AG08396 (cell line): ENCODE measurements at regions not wholly inside any gene's neighbourhood (a gene's known extent, or its start where the extent isn't known, plus 50 kb on each side); places are given as distances from the start of the nearest gene placed in this dataset.
A peak's percentile ranks its signal among the peaks of the same experiment; 100 is the strongest.

Experiments used
- DNase-seq: peaks from one replicate; pipeline ENCODE4 v3.0.0; 2012; ENCODE audit warnings: low spot score, mixed read lengths

DNA sequence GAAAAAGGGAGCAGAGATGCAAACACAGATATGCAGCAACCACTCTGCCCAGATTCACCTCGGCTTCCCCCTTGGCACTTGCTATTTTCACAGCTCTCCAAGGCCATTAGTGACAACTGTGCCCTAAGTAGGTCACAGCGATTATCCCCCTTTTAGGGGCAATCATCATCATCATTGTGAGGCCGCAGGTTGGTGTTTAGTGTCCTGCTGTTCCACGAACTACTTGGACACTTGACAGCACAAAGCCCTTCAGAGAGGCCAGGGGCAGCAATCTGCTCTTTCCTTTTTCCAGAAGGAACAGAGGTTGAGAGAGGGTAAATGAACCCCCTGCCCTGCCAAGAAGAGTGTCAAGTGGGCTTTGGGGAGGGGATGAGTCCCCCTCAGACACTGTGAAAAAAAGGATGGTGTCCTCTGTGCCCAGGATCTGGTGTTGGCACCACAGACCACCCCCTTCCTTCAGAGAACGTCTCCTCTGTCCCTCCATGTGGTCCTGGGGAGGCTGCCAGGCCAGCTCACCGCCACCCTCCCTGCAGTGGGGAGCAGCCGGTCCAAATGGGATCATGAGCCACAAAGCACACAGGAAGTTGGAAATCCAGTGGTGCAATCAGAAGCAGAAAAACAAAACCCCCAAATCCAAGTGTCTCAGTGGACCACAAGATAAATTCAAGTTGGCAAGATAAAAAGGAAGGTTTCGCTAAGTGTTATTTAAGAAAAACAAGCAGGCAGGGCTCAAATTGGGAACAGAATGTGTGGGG, 78.4 kb upstream of the MED9 start:
- peak; percentile 58 for DNase-seq

DNA sequence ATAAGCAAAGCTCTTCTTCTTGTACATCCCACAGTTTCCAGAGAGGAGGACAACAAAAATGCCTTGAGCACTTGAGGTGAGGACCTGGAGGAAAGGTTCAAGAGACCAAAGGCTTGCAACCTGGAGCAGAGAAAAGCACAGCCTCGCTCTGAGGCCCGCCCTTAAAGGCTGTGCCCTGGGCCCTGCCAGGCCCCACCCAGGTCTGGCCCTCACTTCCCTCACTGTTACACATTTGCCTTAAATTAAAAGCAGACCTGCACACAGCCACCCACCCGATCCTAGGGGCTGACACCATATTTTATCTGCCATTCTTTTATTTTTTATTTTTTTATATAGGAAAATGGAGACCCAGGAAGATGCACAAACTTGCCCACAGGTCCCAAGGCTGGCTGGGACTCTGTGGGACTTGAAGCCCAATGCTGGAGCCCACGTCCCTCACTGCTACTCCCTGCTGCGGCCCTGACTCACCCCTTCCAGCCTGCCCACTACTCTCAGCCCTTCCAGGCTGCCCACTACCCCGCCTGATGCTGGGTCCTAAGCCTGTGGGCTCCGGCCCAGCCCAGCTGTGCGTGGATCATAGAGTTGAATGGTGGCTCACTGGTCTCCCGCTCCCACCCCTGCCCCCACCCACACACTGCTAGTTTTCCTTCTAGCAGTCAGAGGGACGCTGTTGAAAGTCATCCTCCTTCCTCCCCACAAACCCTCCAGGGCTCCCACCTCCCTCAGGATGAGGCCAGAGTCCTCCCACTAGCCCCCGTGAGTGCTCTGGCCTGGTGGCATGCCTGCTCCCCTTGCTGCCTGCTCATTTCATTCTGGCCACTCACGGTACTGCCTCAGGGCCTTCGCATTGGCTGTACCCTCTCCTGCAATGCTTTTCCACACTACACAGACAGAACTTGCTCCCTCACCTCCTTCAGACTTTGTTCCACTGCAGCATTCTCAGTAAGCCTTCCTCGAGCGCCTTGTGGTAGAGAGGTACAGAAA, 77.6 kb upstream of the MED9 start:
- DNase-seq, result no peak

DNA sequence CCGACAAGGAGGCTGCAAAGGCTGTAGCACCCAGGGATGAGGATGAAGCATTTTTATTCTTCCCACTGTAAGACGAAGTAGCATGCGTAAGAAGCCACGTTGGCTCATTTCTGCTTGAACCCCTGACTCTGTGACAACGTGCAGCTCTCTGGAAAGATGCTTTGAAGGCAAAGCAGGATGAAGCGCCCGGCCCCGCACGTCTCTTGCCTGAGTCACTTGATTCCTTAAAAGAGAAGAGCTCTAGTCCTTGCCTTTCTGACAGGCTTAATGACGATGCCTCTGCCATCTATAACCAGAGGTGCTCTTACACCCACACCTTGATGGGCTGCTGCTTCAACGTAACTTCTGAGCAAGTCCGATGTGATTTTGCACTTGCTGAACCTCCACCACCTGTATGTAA, 76.7 kb upstream of the MED9 start:
- DNase-seq, result no peak

GRCh38 chr17:17400566-17401184, 76.1 kb upstream of the MED9 start:
- DNase-seq, result no peak

DNA sequence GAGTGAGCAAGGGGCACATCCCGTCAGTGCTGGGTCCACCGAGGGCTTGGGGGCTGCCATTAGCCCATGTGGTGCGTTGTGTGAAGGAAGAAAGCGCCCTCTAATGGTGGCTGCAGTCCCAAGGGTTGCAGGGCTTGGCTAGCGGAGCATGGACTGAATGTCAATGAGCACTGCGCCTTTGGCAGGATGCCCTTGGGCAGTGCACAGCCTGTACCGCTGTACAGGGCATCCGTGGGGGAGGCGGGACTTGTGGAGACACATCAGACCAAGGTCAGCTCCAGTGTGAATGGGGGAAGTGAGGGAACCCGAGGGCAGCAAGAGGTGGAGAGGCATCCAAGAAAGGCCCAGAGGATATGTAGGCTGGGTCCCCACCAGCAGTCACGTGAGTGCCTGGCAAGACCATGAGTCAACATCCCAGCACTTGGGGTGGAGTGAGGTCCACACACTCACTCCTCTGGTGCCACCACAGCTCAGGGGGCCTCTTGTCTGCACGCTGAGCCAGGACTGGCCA, 75.5 kb upstream of the MED9 start:
- no peak for DNase-seq

DNA sequence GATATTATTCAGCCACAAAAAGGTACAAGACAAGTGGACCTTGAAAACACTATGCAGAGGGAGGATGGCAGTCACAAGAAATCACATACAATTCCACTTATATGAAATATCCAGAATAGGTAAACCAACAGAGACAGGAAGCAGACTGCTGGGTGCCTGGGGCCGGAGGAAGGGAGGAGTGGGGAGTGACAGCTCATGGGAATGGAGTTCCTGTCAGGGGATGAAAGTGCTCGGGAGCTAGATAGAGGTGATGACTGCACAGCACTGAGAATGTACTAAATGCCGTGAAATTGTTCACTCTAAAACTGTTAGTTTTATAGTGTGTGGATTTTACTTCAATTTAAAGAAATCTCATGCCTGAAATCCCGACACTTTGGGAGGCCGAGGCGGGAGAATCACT, 74.2 kb upstream of the MED9 start:
- DNase-seq, result no peak

DNA sequence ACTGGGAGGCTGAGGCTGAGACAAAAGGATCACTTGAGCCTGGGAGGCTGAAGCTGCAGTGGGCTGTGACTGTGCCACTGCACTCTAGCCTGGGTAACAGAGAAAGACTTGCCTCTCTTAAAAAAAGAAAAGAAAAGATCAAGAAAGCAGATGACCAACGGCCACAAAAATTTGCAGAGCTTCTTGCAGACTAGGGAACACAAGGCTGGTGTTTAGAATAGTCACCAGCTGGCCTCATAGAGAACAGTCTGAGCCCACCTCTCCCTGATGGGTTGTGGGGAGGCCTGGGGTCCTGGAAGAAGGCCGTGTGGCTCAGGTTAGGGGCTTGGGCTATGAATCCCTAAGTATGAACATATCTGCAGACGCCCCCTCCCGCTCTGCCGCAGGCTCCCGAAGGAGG, 73.7 kb upstream of the MED9 start:
- DNase-seq, result no peak

DNA sequence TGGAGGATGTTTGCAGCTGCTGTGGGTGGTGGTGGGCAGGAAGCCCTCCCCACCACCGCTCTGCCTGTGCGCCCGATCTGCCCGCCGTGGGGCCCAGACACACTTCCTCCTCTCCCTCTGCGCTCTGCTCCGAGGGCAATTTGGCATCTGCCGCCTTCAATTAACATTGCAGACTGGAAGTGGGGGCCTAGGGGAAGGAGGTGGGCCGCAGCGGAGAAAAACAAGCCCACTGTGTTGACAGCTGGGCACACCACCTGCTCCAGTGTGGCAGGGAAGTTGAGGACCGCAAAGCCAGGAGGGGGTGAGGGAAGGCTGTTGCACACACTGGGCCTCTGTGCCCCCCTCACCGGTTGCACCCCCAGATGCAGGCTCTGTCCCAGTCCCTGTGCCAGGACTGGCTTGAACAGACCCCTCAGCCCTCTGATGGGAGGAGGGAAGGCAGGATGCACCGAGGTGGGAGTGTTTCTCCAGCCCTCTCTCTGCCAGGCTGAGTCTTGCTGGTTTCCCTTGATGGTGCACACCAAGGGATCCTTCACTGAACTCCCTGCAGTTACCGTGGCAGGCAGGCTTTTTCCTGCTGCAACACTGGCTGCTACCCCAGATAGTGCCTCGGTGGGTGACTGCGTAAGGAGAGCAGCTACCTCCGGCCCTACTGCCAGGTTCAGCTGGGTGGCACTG, 72.8 kb upstream of the MED9 start:
- no peak for DNase-seq

GRCh38 chr17:17405673-17406072, 71.1 kb upstream of the MED9 start:
- no peak for DNase-seq

DNA sequence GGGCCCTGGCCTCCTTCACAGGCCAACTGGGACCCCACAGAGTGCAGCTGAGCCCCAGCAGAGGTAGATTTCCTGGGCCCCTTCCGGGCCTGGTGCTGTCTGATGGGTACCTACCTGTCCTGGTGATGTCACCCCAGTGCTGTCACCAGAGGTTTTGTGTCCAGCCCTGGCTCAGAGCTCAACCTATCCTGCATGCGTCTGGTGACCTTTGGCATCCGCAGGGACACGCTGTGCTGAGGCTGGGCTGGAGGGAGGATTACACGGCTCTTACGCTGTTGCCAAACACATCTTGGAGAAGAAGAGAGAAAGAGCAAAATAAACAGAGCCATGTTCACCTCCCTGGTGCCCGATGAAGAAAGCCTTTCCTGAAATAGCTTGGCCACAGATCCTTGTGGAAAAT, 70.6 kb upstream of the MED9 start:
- no peak for DNase-seq

- DNase-seq, result no peak
Measured at GRCh38 chr17:17408236-17408794, 68.5 kb upstream of the MED9 start.

DNA sequence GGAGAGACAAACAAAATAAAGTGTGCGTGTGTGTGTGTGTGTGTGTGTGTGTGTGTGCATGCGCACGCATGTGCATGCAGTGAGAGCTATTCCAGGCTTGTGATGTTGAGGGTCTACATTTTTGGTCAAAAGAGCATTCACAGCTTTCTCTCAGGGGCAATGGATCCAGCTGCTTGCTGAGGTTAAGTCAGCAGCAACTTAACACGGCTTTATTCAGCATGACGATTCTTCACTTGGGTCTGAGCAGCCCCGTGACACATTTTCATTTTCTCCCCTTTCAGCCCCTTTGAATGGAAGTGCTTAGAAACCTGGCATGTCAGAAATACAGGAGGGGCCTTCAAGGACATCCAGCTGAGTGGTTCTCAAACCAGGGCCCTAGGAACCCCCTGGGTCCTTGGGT, 66.4 kb upstream of the MED9 start:
- DNase-seq, result no peak

DNA sequence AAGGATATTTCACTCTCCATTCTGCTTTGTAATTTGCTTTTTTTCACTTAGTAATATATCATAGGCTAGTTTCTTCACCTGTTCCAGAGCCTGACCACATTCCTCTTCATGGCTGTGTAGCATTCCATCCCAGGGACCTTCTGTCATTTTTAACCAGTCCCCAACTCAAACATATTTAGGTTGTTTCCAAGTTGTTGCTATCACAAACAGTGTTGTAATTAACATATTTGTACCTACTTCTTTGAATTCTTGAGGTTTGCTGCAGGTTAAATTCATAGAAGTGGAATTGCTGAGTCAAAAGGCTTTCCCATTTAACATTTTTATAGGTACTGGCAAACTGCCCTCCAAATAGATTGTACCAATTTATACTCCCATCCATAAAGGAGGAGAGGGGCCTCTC, 65.1 kb upstream of the MED9 start:
- no peak for DNase-seq

- peak; percentile 56 for DNase-seq
Measured at GRCh38 chr17:17412326-17412725, 64.5 kb upstream of the MED9 start.

- DNase-seq, result no peak
Measured at GRCh38 chr17:17413215-17413792, 63.5 kb upstream of the MED9 start.

DNA sequence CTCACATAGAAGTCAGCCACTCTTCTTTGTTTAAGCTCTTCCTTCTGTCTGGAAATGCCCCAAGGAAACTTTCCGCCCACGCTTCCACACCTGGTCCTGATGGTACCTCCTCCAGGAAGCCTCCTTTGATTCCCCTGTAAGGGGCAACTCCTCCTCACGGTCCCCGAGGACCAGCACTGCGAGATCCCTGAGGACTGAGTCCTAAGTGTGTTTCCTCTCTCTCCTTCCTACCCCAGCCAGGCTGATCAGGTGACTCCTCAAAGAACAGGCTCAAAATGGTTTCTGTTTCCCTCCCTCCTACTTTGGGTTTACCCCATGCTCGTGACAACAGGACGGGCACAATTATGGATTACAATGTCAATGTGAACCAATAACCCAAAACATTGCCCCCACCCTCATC, 63.0 kb upstream of the MED9 start:
- no peak for DNase-seq

- peak; percentile 60 for DNase-seq
Measured at GRCh38 chr17:17414341-17414805, 62.4 kb upstream of the MED9 start.

DNA sequence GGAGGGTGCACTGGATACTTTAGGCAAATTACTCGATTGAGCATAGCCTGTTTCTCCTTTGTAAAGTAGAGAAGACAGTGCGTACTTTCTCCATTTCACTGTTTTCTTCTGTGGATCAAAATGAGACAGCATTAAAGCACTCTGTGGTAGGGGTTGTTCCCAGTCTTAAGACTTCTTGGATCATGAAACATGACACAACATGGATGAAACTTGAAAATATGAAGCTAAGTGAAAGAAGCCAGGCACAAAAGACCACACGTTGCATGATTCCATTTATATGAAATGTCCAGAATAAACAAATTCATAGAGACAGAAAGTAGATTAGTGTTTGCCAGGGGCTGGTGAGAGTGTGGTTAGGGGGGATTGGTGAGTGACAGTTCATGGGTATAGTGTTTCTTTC, 61.8 kb upstream of the MED9 start:
- no peak for DNase-seq

GRCh38 chr17:17416007-17416399, 60.8 kb upstream of the MED9 start:
- peak; percentile 76 for DNase-seq

GRCh38 chr17:17416400-17417360, 60.1 kb upstream of the MED9 start:
- peak; percentile 65 for DNase-seq
